OCI-LY3 (cell line): ENCODE measurements at regions not wholly inside any gene's neighbourhood (a gene's known extent, or its start where the extent isn't known, plus 50 kb on each side); places are given as distances from the start of the nearest gene placed in this dataset.

Experiments used
- CTCF ChIP-seq: fragments of 200-600, 300-600 bp; sonication (generic); IDR thresholded peaks from 2 replicates; pipeline ENCODE4 v1.5.1; 2014; ENCODE audit warnings: antibody characterized with exemption, low read length, low read depth
- EZH2phosphoT487 ChIP-seq: fragments of 200-600 bp; shearing (Covaris generic); IDR thresholded peaks from 2 replicates; pipeline ENCODE4 v1.6.1; 2018; ENCODE audit warnings: antibody characterized with exemption, mixed run types, low read depth

GRCh38 chr14:84282618-84283017 lies 1247.3 kb upstream of the FLRT2 start:
- no peak for TF ChIP-seq CTCF
- TF ChIP-seq EZH2phosphoT487, result no peak
